A549 (cell line): ENCODE measurements at regions not wholly inside any gene's neighbourhood (a gene's known extent, or its start where the extent isn't known, plus 50 kb on each side); places are given as distances from the start of the nearest gene placed in this dataset.

Experiments used
- CHD2 ChIP-seq: fragments of 150-350 bp; IDR thresholded peaks from 2 replicates; pipeline ENCODE4 v1.6.1; 2014; ENCODE audit warnings: low read length; ENCODE audit not compliant: partially characterized antibody
- CTCF ChIP-seq: fragments of >200 bp; sonication (Bioruptor Twin); formaldehyde crosslinking; IDR thresholded peaks from 3 replicates; pipeline ENCODE4 v1.5.1; 2016
- EHMT2 ChIP-seq: fragments of 200-600 bp; sonication (generic); IDR thresholded peaks from 2 replicates; pipeline ENCODE4 v1.6.1; 2016; ENCODE audit warnings: antibody characterized with exemption, low read depth, mild to moderate bottlenecking, moderate library complexity
- GATA3 ChIP-seq: IDR thresholded peaks from 2 replicates; pipeline ENCODE4 v1.6.1; 2012; ENCODE audit warnings: borderline replicate concordance
- HDAC2 ChIP-seq: fragments of 200-600 bp; sonication (generic); IDR thresholded peaks from 2 replicates; pipeline ENCODE4 v1.6.1; 2016
- POLR2A ChIP-seq: IDR thresholded peaks from 2 replicates; pipeline ENCODE4 v1.6.1; 2012; ENCODE audit warnings: mild to moderate bottlenecking, low read length
- RCOR1 ChIP-seq: fragments of 150-350 bp; IDR thresholded peaks from 2 replicates; pipeline ENCODE4 v1.6.1; 2014; ENCODE audit warnings: antibody characterized with exemption, low read length, low read depth
- REST ChIP-seq: fragments of 200-600 bp; sonication (generic); IDR thresholded peaks from 2 replicates; pipeline ENCODE4 v1.6.1; 2016; ENCODE audit warnings: antibody characterized with exemption, mild to moderate bottlenecking, moderate library complexity

GRCh38 chr5:103375863-103376591, 117.5 kb downstream of the MACIR start:
- TF ChIP-seq HDAC2: no peak
- TF ChIP-seq CTCF: no peak
- TF ChIP-seq REST: no peak
- TF ChIP-seq CHD2: no peak
- TF ChIP-seq POLR2A: no peak
- TF ChIP-seq RCOR1: no peak
- no peak for TF ChIP-seq GATA3
- TF ChIP-seq EHMT2: no peak
